ENCODE measurements at regions not wholly inside any gene's neighbourhood (a gene's known extent, or its start where the extent isn't known, plus 50 kb on each side); places are given as distances from the start of the nearest gene placed in this dataset.
A peak's percentile ranks its signal among the peaks of the same experiment; 100 is the strongest.

GRCh38 chr2:61712060-61712459, 141.8 kb downstream of the FAM161A start:
- DNase-seq, result no peak
- Histone ChIP-seq H3K27ac (no peak overlapping the region), H3K9me3 (no peaks in the 10 kb centered on the region), H3K27me3 (no peaks in the 10 kb centered on the region), H3K36me3 (replicated peaks in 1 of 2; ENCODE audit: insufficient read depth in 1 of 2, low read depth in 2 of 2) (no peaks in the 10 kb centered on the region), H3K4me3 (no peak overlapping the region), H3K4me1 (peaks cover 64% of the 10 kb centered on the region)
- no peak for TF ChIP-seq POLR2A (IDR thresholded peaks at IDR 0.05)
- TF ChIP-seq CTCF (IDR thresholded peaks at IDR 0.05), result no peak
- WGBS, 2 donors, result 79 to 91% methylated on average over 4 of the region's 4 CpGs
- intact Hi-C loops (cut with DNase I), result no loop called here
- no peak for ATAC-seq

- intact Hi-C loops (cut with DNase I), result no loop called here
- DNase-seq (peak in 3 of 4 donors; percentile 19 to 34 (median 33)), ATAC-seq (no peak)
- H3K36me3 ChIP-seq (replicated peaks in 1 of 2; ENCODE audit: insufficient read depth in 1 of 2, low read depth in 2 of 2), result no peaks in the 10 kb centered on the region
- H3K4me1 ChIP-seq, result peaks cover 64% of the 10 kb centered on the region
- H3K27me3 ChIP-seq, result no peaks in the 10 kb centered on the region
- no peaks in the 10 kb centered on the region for H3K9me3 ChIP-seq
- H3K4me3 ChIP-seq, result no peak overlapping the region
- H3K27ac ChIP-seq, result no peak overlapping the region
- no peak for TF ChIP-seq CTCF (IDR thresholded peaks at IDR 0.05)
- TF ChIP-seq POLR2A (IDR thresholded peaks at IDR 0.05), result no peak
- 51 to 57% methylated on average over 4 of the region's 4 CpGs for WGBS, 2 donors
These were observed 143.1 kb downstream of the FAM161A start for GRCh38 chr2:61710711-61711110.

GRCh38 chr2:61707984-61708852, 145.6 kb downstream of the FAM161A start:
- no peak overlapping the region for H3K4me3 ChIP-seq
- no peaks in the 10 kb centered on the region for H3K27me3 ChIP-seq
- H3K27ac ChIP-seq, result peak overlapping the region; percentile 42 to 81 (median 71)
- DNase-seq (peak; percentile 65 to 84 (median 70)), ATAC-seq (peak; percentile 97)
- intact Hi-C loops (cut with DNase I), result no loop called here
- no peak for TF ChIP-seq CTCF (IDR thresholded peaks at IDR 0.05)
- peak in 2 of 3 donors; percentile 52 to 64 for TF ChIP-seq POLR2A (IDR thresholded peaks at IDR 0.05)
- H3K36me3 ChIP-seq (replicated peaks in 1 of 2; ENCODE audit: insufficient read depth in 1 of 2, low read depth in 2 of 2), result no peaks in the 10 kb centered on the region
- peaks cover 44% of the 10 kb centered on the region for H3K4me1 ChIP-seq
- H3K9me3 ChIP-seq, result no peaks in the 10 kb centered on the region
- WGBS, 2 donors, result 38 to 57% methylated on average over 12 of the region's 12 CpGs

- DNase-seq (no peak), ATAC-seq (no peak)
- no peak overlapping the region for H3K4me3 ChIP-seq
- no peaks in the 10 kb centered on the region for H3K36me3 ChIP-seq (replicated peaks in 1 of 2; ENCODE audit: insufficient read depth in 1 of 2, low read depth in 2 of 2)
- intact Hi-C loops (cut with DNase I), result no loop called here
- H3K27ac ChIP-seq, result no peak overlapping the region
- peaks cover 33% of the 10 kb centered on the region for H3K4me1 ChIP-seq
- no peaks in the 10 kb centered on the region for H3K9me3 ChIP-seq
- WGBS, 2 donors, result 80 to 87% methylated on average over 5 of the region's 5 CpGs
- no peaks in the 10 kb centered on the region for H3K27me3 ChIP-seq
- no peak for TF ChIP-seq POLR2A (IDR thresholded peaks at IDR 0.05)
- TF ChIP-seq CTCF (IDR thresholded peaks at IDR 0.05), result no peak
These were observed 148.2 kb downstream of the FAM161A start for GRCh38 chr2:61705625-61706024.

- TF ChIP-seq POLR2A (IDR thresholded peaks at IDR 0.05), result no peak
- TF ChIP-seq CTCF (IDR thresholded peaks at IDR 0.05), result no peak
- Histone ChIP-seq H3K4me3 (no peak overlapping the region), H3K36me3 (replicated peaks in 1 of 2; ENCODE audit: insufficient read depth in 1 of 2, low read depth in 2 of 2) (no peaks in the 10 kb centered on the region), H3K4me1 (peaks cover 26% of the 10 kb centered on the region), H3K27me3 (no peaks in the 10 kb centered on the region), H3K9me3 (no peaks in the 10 kb centered on the region), H3K27ac (no peak overlapping the region)
- DNase-seq (no peak), ATAC-seq (no peak)
- 72 to 94% methylated on average over 2 of the region's 2 CpGs for WGBS, 2 donors
- intact Hi-C loops (cut with DNase I), result no loop called here
These were observed 149.5 kb downstream of the FAM161A start for GRCh38 chr2:61704364-61704763.
